ENCODE measurements at regions not wholly inside any gene's neighbourhood (a gene's known extent, or its start where the extent isn't known, plus 50 kb on each side); places are given as distances from the start of the nearest gene placed in this dataset.

DNA sequence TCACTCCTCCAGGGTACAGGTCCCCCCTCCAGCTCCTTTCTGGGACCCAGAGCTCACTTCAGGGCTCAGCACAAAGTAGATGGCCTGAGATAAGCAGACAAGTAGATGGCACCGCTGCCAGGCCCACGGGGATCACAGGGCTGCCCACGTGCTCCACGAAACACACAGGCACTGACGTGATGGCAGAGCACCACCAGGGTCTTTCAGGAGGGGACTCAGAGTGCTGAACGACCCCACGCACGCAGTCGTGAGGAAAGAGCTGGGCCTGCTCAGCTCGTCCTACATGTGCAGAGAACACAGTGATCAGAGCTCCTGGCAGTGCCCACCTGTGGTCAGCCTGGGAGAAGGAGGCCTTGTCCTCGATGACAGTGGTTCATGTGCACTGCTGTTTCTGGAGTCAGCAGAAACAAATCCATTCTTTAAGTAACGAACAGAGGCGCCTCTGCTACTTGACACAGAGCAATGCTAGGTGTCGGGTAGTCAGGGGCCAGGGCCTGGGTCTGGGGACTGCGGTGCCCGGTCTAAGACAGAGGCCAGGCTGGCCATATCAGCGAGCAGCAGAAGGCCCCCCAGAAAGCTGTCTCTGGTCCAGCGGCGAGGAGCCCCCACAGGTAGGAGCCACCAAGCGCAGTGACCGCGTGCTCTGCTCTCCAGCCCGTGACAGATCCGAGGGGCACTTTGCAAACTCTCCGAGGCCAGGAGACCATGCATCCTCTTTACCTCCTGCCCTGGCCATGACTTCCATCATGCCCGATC, 129.8 kb upstream of the FAM20C start:
- no peak overlapping the region for H4K8ac ChIP-seq (ENCODE audit: low read depth, low read length)
- H2AFZ ChIP-seq (ENCODE audit: insufficient read depth, low read length, poor library complexity), result no peak overlapping the region
- H3K27ac ChIP-seq (ENCODE audit: low read depth, low read length), result no peak overlapping the region
- no peak overlapping the region for H2AK5ac ChIP-seq (ENCODE audit: low read length)
- no peaks in the 10 kb centered on the region for H3K79me1 ChIP-seq (ENCODE audit: low read length)
- no peaks in the 10 kb centered on the region for H3K36me3 ChIP-seq (ENCODE audit: control insufficient read depth in 1 of 2, insufficient read depth in 2 of 2, low read length in 2 of 2)
- no peak overlapping the region for H3K4me3 ChIP-seq (ENCODE audit: low read depth, low read length)
- H3K4ac ChIP-seq (ENCODE audit: low read depth, low read length), result no peak overlapping the region
- no peak overlapping the region for H4K91ac ChIP-seq (ENCODE audit: low read depth, low read length)
- H3K9ac ChIP-seq (ENCODE audit: low read length), result no peak overlapping the region
- no peaks in the 10 kb centered on the region for H3K4me1 ChIP-seq (ENCODE audit: control insufficient read depth in 1 of 2, insufficient read depth in 2 of 2, low read length in 2 of 2)
- no peaks in the 10 kb centered on the region for H3K27me3 ChIP-seq (ENCODE audit: insufficient read depth, low read length)
- H2BK12ac ChIP-seq (ENCODE audit: low read length), result no peak overlapping the region
- DNase-seq, result no peak
- no peaks in the 10 kb centered on the region for H3K79me2 ChIP-seq (ENCODE audit: control insufficient read depth, insufficient read depth, low read length, poor library complexity)
- no peak overlapping the region for H4K12ac ChIP-seq (ENCODE audit: low read depth, low read length)
- no peak overlapping the region for H3K4me2 ChIP-seq (ENCODE audit: low read length)
- H2BK5ac ChIP-seq (ENCODE audit: low read depth, low read length, poor library complexity), result no peak overlapping the region
- H3K18ac ChIP-seq (ENCODE audit: low read length), result no peak overlapping the region
- WGBS (ENCODE audit: extremely low coverage, insufficient coverage, insufficient read length), result no CpG with 5 or more reads among the region's 26 CpGs
- H3K23ac ChIP-seq (ENCODE audit: low read length), result no peak overlapping the region
- H3K9me3 ChIP-seq (ENCODE audit: insufficient read depth, low read depth, low read length), result peaks cover 4% of the 10 kb centered on the region
- H2BK120ac ChIP-seq (ENCODE audit: insufficient read depth, low read length, poor library complexity), result no peak overlapping the region
- H3K14ac ChIP-seq (ENCODE audit: low read length), result no peak overlapping the region

- no CpG with 5 or more reads among the region's 5 CpGs for WGBS (ENCODE audit: extremely low coverage, insufficient coverage, insufficient read length)
- H4K91ac ChIP-seq (ENCODE audit: low read depth, low read length), result no peak overlapping the region
- no peak for DNase-seq
Measured at GRCh38 chr7:63117-63480, 129.3 kb upstream of the FAM20C start.

DNA sequence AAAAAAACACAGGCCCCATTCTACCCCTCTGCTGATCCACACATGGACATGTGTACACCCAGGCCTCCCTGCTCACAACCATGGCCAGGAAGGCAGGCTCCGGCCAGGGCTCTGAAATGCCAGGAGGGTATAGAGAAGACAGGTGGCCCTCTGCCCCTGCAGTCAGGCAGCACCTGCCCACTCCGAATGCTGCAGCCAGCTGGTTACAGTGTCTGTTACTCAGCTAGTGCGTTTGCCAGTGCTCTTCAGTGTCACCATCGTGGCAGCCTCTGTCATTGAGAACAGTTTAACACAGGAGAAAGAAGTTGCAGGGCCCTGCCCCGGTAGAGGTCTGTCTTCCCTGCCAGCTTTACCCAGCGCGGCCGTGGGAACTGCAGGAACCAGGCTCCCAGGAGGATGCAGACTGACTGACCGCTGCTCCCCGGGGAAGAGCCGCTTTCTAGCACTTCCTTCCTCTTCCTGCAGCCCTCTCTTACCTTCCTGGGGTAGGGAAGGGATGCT, 128.8 kb upstream of the FAM20C start:
- no peak overlapping the region for H3K27ac ChIP-seq (ENCODE audit: low read depth, low read length)
- no peak overlapping the region for H3K4me3 ChIP-seq (ENCODE audit: low read depth, low read length)
- no peak overlapping the region for H3K9ac ChIP-seq (ENCODE audit: low read length)
- no peak overlapping the region for H2BK12ac ChIP-seq (ENCODE audit: low read length)
- H2BK120ac ChIP-seq (ENCODE audit: insufficient read depth, low read length, poor library complexity), result no peak overlapping the region
- H3K4ac ChIP-seq (ENCODE audit: low read depth, low read length), result no peak overlapping the region
- H2AFZ ChIP-seq (ENCODE audit: insufficient read depth, low read length, poor library complexity), result no peak overlapping the region
- no peak overlapping the region for H4K91ac ChIP-seq (ENCODE audit: low read depth, low read length)
- H3K14ac ChIP-seq (ENCODE audit: low read length), result no peak overlapping the region
- H2AK5ac ChIP-seq (ENCODE audit: low read length), result no peak overlapping the region
- H4K8ac ChIP-seq (ENCODE audit: low read depth, low read length), result no peak overlapping the region
- H3K4me2 ChIP-seq (ENCODE audit: low read length), result no peak overlapping the region
- no peak overlapping the region for H3K18ac ChIP-seq (ENCODE audit: low read length)
- no peaks in the 10 kb centered on the region for H3K27me3 ChIP-seq (ENCODE audit: insufficient read depth, low read length)
- no peaks in the 10 kb centered on the region for H3K4me1 ChIP-seq (ENCODE audit: control insufficient read depth in 1 of 2, insufficient read depth in 2 of 2, low read length in 2 of 2)
- no peaks in the 10 kb centered on the region for H3K9me3 ChIP-seq (ENCODE audit: insufficient read depth, low read depth, low read length)
- H3K36me3 ChIP-seq (ENCODE audit: control insufficient read depth in 1 of 2, insufficient read depth in 2 of 2, low read length in 2 of 2), result no peaks in the 10 kb centered on the region
- H3K23ac ChIP-seq (ENCODE audit: low read length), result no peak overlapping the region
- H3K79me2 ChIP-seq (ENCODE audit: control insufficient read depth, insufficient read depth, low read length, poor library complexity), result no peaks in the 10 kb centered on the region
- WGBS (ENCODE audit: extremely low coverage, insufficient coverage, insufficient read length), result no CpG with 5 or more reads among the region's 11 CpGs
- H2BK5ac ChIP-seq (ENCODE audit: low read depth, low read length, poor library complexity), result no peak overlapping the region
- H4K12ac ChIP-seq (ENCODE audit: low read depth, low read length), result no peak overlapping the region
- no peak for DNase-seq
- H3K79me1 ChIP-seq (ENCODE audit: low read length), result no peaks in the 10 kb centered on the region

More at GRCh38 chr7:63117-63480, 129.3 kb upstream of the FAM20C start:
- Histone ChIP-seq H3K27me3 (ENCODE audit: insufficient read depth, low read length) (no peaks in the 10 kb centered on the region), H2AK5ac (ENCODE audit: low read length) (no peak overlapping the region), H3K4ac (ENCODE audit: low read depth, low read length) (no peak overlapping the region), H3K9ac (ENCODE audit: low read length) (no peak overlapping the region), H3K14ac (ENCODE audit: low read length) (no peak overlapping the region), H2AFZ (ENCODE audit: insufficient read depth, low read length, poor library complexity) (no peak overlapping the region), H4K12ac (ENCODE audit: low read depth, low read length) (no peak overlapping the region), H3K4me1 (ENCODE audit: control insufficient read depth in 1 of 2, insufficient read depth in 2 of 2, low read length in 2 of 2) (no peaks in the 10 kb centered on the region), H3K79me1 (ENCODE audit: low read length) (no peaks in the 10 kb centered on the region), H2BK5ac (ENCODE audit: low read depth, low read length, poor library complexity) (no peak overlapping the region), H2BK12ac (ENCODE audit: low read length) (no peak overlapping the region), H3K36me3 (ENCODE audit: control insufficient read depth in 1 of 2, insufficient read depth in 2 of 2, low read length in 2 of 2) (no peaks in the 10 kb centered on the region), H3K79me2 (ENCODE audit: control insufficient read depth, insufficient read depth, low read length, poor library complexity) (no peaks in the 10 kb centered on the region), H3K18ac (ENCODE audit: low read length) (no peak overlapping the region), H3K4me2 (ENCODE audit: low read length) (no peak overlapping the region), H3K4me3 (ENCODE audit: low read depth, low read length) (no peak overlapping the region), H3K27ac (ENCODE audit: low read depth, low read length) (no peak overlapping the region), H3K9me3 (ENCODE audit: insufficient read depth, low read depth, low read length) (no peaks in the 10 kb centered on the region), H2BK120ac (ENCODE audit: insufficient read depth, low read length, poor library complexity) (no peak overlapping the region), H4K8ac (ENCODE audit: low read depth, low read length) (no peak overlapping the region), H3K23ac (ENCODE audit: low read length) (no peak overlapping the region)

- no peak overlapping the region for H3K4me3 ChIP-seq (ENCODE audit: low read depth, low read length)
- H3K4ac ChIP-seq (ENCODE audit: low read depth, low read length), result no peak overlapping the region
- WGBS (ENCODE audit: extremely low coverage, insufficient coverage, insufficient read length), result no CpG with 5 or more reads among the region's 6 CpGs
- no peak overlapping the region for H2BK120ac ChIP-seq (ENCODE audit: insufficient read depth, low read length, poor library complexity)
- H3K79me2 ChIP-seq (ENCODE audit: control insufficient read depth, insufficient read depth, low read length, poor library complexity), result no peaks in the 10 kb centered on the region
- no peaks in the 10 kb centered on the region for H3K36me3 ChIP-seq (ENCODE audit: control insufficient read depth in 1 of 2, insufficient read depth in 2 of 2, low read length in 2 of 2)
- no peak overlapping the region for H3K4me2 ChIP-seq (ENCODE audit: low read length)
- H3K14ac ChIP-seq (ENCODE audit: low read length), result no peak overlapping the region
- no peak overlapping the region for H3K27ac ChIP-seq (ENCODE audit: low read depth, low read length)
- peak; percentile 10 to 50 for DNase-seq
- no peak overlapping the region for H2BK5ac ChIP-seq (ENCODE audit: low read depth, low read length, poor library complexity)
- H3K18ac ChIP-seq (ENCODE audit: low read length), result no peak overlapping the region
- no peak overlapping the region for H2BK12ac ChIP-seq (ENCODE audit: low read length)
- no peak overlapping the region for H4K12ac ChIP-seq (ENCODE audit: low read depth, low read length)
- no peak overlapping the region for H3K9ac ChIP-seq (ENCODE audit: low read length)
- H4K8ac ChIP-seq (ENCODE audit: low read depth, low read length), result no peak overlapping the region
- no peak overlapping the region for H4K91ac ChIP-seq (ENCODE audit: low read depth, low read length)
- H3K27me3 ChIP-seq (ENCODE audit: insufficient read depth, low read length), result no peaks in the 10 kb centered on the region
- H3K79me1 ChIP-seq (ENCODE audit: low read length), result no peaks in the 10 kb centered on the region
- H3K4me1 ChIP-seq (ENCODE audit: control insufficient read depth in 1 of 2, insufficient read depth in 2 of 2, low read length in 2 of 2), result no peaks in the 10 kb centered on the region
- no peak overlapping the region for H2AK5ac ChIP-seq (ENCODE audit: low read length)
- no peaks in the 10 kb centered on the region for H3K9me3 ChIP-seq (ENCODE audit: insufficient read depth, low read depth, low read length)
- no peak overlapping the region for H3K23ac ChIP-seq (ENCODE audit: low read length)
- no peak overlapping the region for H2AFZ ChIP-seq (ENCODE audit: insufficient read depth, low read length, poor library complexity)
Measured at GRCh38 chr7:64098-64915, 128.1 kb upstream of the FAM20C start.

Measured in trophoblast cell (in vitro differentiated cells and primary cell).